WERI-Rb-1 (cell line): ENCODE measurements at regions not wholly inside any gene's neighbourhood (a gene's known extent, or its start where the extent isn't known, plus 50 kb on each side); places are given as distances from the start of the nearest gene placed in this dataset.

Source experiments
- DNase-seq: peaks from one replicate; pipeline ENCODE4 v3.0.0-alpha.2; 2020
- H3K27ac ChIP-seq: fragments of 250-450 bp; sonication (Bioruptor Pico); 2 replicates; pipeline ENCODE4 v1.5.1; 2020; ENCODE audit warnings: mild to moderate bottlenecking, moderate library complexity
- H3K27me3 ChIP-seq: fragments of 250-450 bp; sonication (Bioruptor Pico); 2 replicates; pipeline ENCODE4 v1.5.1; 2021; ENCODE audit warnings: mild to moderate bottlenecking, low read depth, moderate library complexity; ENCODE audit not compliant: insufficient read depth, severe bottlenecking
- H3K36me3 ChIP-seq: fragments of 250-450 bp; sonication (Bioruptor Pico); 2 replicates; pipeline ENCODE4 v1.5.1; 2020; ENCODE audit warnings: mild to moderate bottlenecking, moderate library complexity
- H3K4me3 ChIP-seq: 2 replicates; pipeline ENCODE4 v1.5.1; 2011; ENCODE audit warnings: low read depth, mild to moderate bottlenecking, control low read depth, low read length
- H3K9me3 ChIP-seq: fragments of 250-450 bp; sonication (Bioruptor Pico); 2 replicates; pipeline ENCODE4 v1.5.1; 2021; ENCODE audit warnings: mild to moderate bottlenecking, moderate library complexity; ENCODE audit not compliant: severe bottlenecking
- CTCF ChIP-seq: IDR thresholded peaks from 2 replicates; pipeline ENCODE4 v1.5.1; 2011; ENCODE audit warnings: low read depth, mild to moderate bottlenecking, control low read depth, inconsistent platforms, low read length

- DNase-seq = no peak
- no peak for TF ChIP-seq CTCF
- H3K36me3 ChIP-seq = no peaks in the 10 kb centered on the region
- H3K4me3 ChIP-seq = no peak overlapping the region
- no peak overlapping the region for H3K27ac ChIP-seq
- no peaks in the 10 kb centered on the region for H3K9me3 ChIP-seq
- peaks cover 3% of the 10 kb centered on the region for H3K27me3 ChIP-seq
Observed at GRCh38 chr6:150673720-150674346, 74.1 kb downstream of the PLEKHG1 start.

- Histone ChIP-seq H3K9me3 (no peaks in the 10 kb centered on the region), H3K27me3 (peaks cover 3% of the 10 kb centered on the region), H3K4me3 (no peak overlapping the region), H3K27ac (no peak overlapping the region), H3K36me3 (no peaks in the 10 kb centered on the region)
- no peak for TF ChIP-seq CTCF
- no peak for DNase-seq
Observed at GRCh38 chr6:150676344-150676743, 76.7 kb downstream of the PLEKHG1 start.

- Histone ChIP-seq H3K36me3 (no peaks in the 10 kb centered on the region), H3K9me3 (no peaks in the 10 kb centered on the region), H3K4me3 (no peak overlapping the region), H3K27ac (no peak overlapping the region), H3K27me3 (peaks cover 3% of the 10 kb centered on the region)
- TF ChIP-seq CTCF = no peak
- no peak for DNase-seq
Observed at GRCh38 chr6:150676772-150677171, 77.1 kb downstream of the PLEKHG1 start.

GRCh38 chr6:150680510-150680909, 80.8 kb downstream of the PLEKHG1 start:
- no peak for DNase-seq
- H3K4me3 ChIP-seq = no peak overlapping the region
- H3K9me3 ChIP-seq = no peaks in the 10 kb centered on the region
- no peaks in the 10 kb centered on the region for H3K36me3 ChIP-seq
- no peak for TF ChIP-seq CTCF
- no peak overlapping the region for H3K27ac ChIP-seq
- peaks cover 3% of the 10 kb centered on the region for H3K27me3 ChIP-seq

GRCh38 chr6:150681578-150682395, 82.1 kb downstream of the PLEKHG1 start:
- DNase-seq = no peak
- no peak overlapping the region for H3K4me3 ChIP-seq

More at GRCh38 chr6:150681578-150682395, 82.1 kb downstream of the PLEKHG1 start:
- no peak overlapping the region for H3K27ac ChIP-seq
- H3K36me3 ChIP-seq = no peaks in the 10 kb centered on the region
- TF ChIP-seq CTCF = no peak
- no peaks in the 10 kb centered on the region for H3K27me3 ChIP-seq
- no peaks in the 10 kb centered on the region for H3K9me3 ChIP-seq
